IMR-90 (cell line): ENCODE measurements at regions not wholly inside any gene's neighbourhood (a gene's known extent, or its start where the extent isn't known, plus 50 kb on each side); places are given as distances from the start of the nearest gene placed in this dataset.

Source experiments
- ATAC-seq: fragments of 200-7000 bp; cut with Tn5 transposase; 2 replicates; pipeline ENCODE4 v1.9.1; 2020; ENCODE audit warnings: low read depth, mild to moderate bottlenecking, moderate library complexity
- BruUV-seq: library from RNA; stranded (reverse); fragments of 400-500 nt; replicated peaks from 2 replicates; lab custom pipeline; 2021; lab: Mats Ljungman, UMichigan
- CTCF ChIA-PET: fragments of 300-600 bp; formaldehyde crosslinking; extraction: SDS; loops from one replicate; lab custom pipeline; 2021; ENCODE audit warnings: antibody characterized with exemption; lab: Yijun Ruan, JAX
- POLR2A ChIA-PET: fragments of 300-600 bp; sonication (Branson Sonifier 250); formaldehyde crosslinking; loops from one replicate; lab custom pipeline; 2022; ENCODE audit warnings: antibody characterized with exemption; ENCODE audit not compliant: unreplicated experiment; lab: Charles Lee
- DNase-seq: peaks from one replicate; pipeline ENCODE4 v3.0.0; 2013
- H2AFZ ChIP-seq: replicated peaks from 2 replicates; pipeline ENCODE3; 2013; ENCODE audit warnings: low read length, mild to moderate bottlenecking; ENCODE audit not compliant: poor library complexity
- H2AK5ac ChIP-seq: 2 replicates; pipeline ENCODE4 v1.6.1; 2013; ENCODE audit warnings: low read depth, low read length, inconsistent platforms
- H2AK9ac ChIP-seq: replicated peaks from 2 replicates; pipeline ENCODE3; 2013; ENCODE audit warnings: mild to moderate bottlenecking, low read depth, low read length, moderate library complexity; ENCODE audit not compliant: poor library complexity
- H2BK120ac ChIP-seq: 2 replicates; pipeline ENCODE4 v1.6.1; 2013; ENCODE audit warnings: low read depth, low read length, inconsistent platforms
- H2BK15ac ChIP-seq: 3 replicates; pipeline ENCODE4 v1.6.1; 2013; ENCODE audit warnings: low read depth, low read length, inconsistent platforms
- H2BK20ac ChIP-seq: 2 replicates; pipeline ENCODE4 v1.6.1; 2013; ENCODE audit warnings: low read depth, mild to moderate bottlenecking, inconsistent platforms, low read length, moderate library complexity
- H2BK5ac ChIP-seq: 2 replicates; pipeline ENCODE4 v1.6.1; 2013; ENCODE audit warnings: mild to moderate bottlenecking, low read depth, low read length, inconsistent platforms; ENCODE audit not compliant: poor library complexity, severe bottlenecking
- H3K14ac ChIP-seq: replicated peaks from 2 replicates; pipeline ENCODE4 v1.6.1; 2013; ENCODE audit warnings: low read depth, low read length, inconsistent platforms
- H3K18ac ChIP-seq: 2 replicates; pipeline ENCODE4 v1.6.1; 2013; ENCODE audit warnings: low read depth, low read length, control low read depth
- H3K23ac ChIP-seq: 2 replicates; pipeline ENCODE4 v1.6.1; 2013; ENCODE audit warnings: low read depth, low read length, inconsistent platforms
- H3K27ac ChIP-seq: 2 replicates; pipeline ENCODE4 v1.5.1; 2013; ENCODE audit warnings: mild to moderate bottlenecking, control low read depth, low read length; ENCODE audit not compliant: insufficient read depth
- H3K27me3 ChIP-seq: 2 replicates; pipeline ENCODE4 v1.6.1; 2013; ENCODE audit warnings: low read length; ENCODE audit not compliant: control insufficient read depth, insufficient read depth
- H3K36me3 ChIP-seq: 2 replicates; pipeline ENCODE4 v1.6.1; 2013; ENCODE audit warnings: low read length, mixed read lengths; ENCODE audit not compliant: control insufficient read depth, insufficient read depth
- H3K4ac ChIP-seq: 2 replicates; pipeline ENCODE4 v1.6.1; 2013; ENCODE audit warnings: low read depth, low read length, inconsistent platforms
- H3K4me1 ChIP-seq: 2 replicates; pipeline ENCODE4 v1.6.1; 2013; ENCODE audit warnings: low read length, mixed read lengths; ENCODE audit not compliant: control insufficient read depth, insufficient read depth
- H3K4me2 ChIP-seq: 2 replicates; pipeline ENCODE4 v1.6.1; 2013; ENCODE audit warnings: low read depth, mild to moderate bottlenecking, control low read depth, low read length, moderate library complexity
- H3K4me3 ChIP-seq: 2 replicates; pipeline ENCODE4 v1.5.1; 2013; ENCODE audit warnings: low read depth, mild to moderate bottlenecking, control low read depth, low read length, moderate library complexity; ENCODE audit not compliant: insufficient read depth
- H3K56ac ChIP-seq: 2 replicates; pipeline ENCODE4 v1.6.1; 2013; ENCODE audit warnings: low read length, inconsistent platforms; ENCODE audit not compliant: insufficient read depth; ENCODE audit errors: extremely low read depth
- H3K79me1 ChIP-seq, 2 experiments: 2 replicates each; pipeline ENCODE4 v1.6.1; 2013; ENCODE audit warnings: low read length in 2 of 2, inconsistent platforms in 1 of 2, low read depth in 1 of 2
- H3K9ac ChIP-seq: 2 replicates; pipeline ENCODE4 v1.6.1; 2013; ENCODE audit warnings: low read depth, low read length, control low read depth
- H3K9me1 ChIP-seq: 2 replicates; pipeline ENCODE4 v1.6.1; 2013; ENCODE audit warnings: low read length, inconsistent platforms; ENCODE audit not compliant: insufficient read depth
- H3K9me3 ChIP-seq: 2 replicates; pipeline ENCODE4 v1.6.1; 2013; ENCODE audit warnings: low read length; ENCODE audit not compliant: control insufficient read depth, insufficient read depth
- H4K20me1 ChIP-seq: 2 replicates; pipeline ENCODE4 v1.6.1; 2013; ENCODE audit warnings: low read length, inconsistent platforms; ENCODE audit not compliant: insufficient read depth
- H4K5ac ChIP-seq: 2 replicates; pipeline ENCODE4 v1.6.1; 2013; ENCODE audit warnings: mild to moderate bottlenecking, low read depth, low read length, control low read depth
- H4K8ac ChIP-seq, 2 experiments: 2 replicates each; pipeline ENCODE4 v1.6.1; 2013; ENCODE audit warnings: low read depth in 2 of 2, low read length in 2 of 2, control low read depth in 1 of 2, inconsistent platforms in 1 of 2
- H4K91ac ChIP-seq: 2 replicates; pipeline ENCODE4 v1.6.1; 2013; ENCODE audit warnings: low read depth, low read length, inconsistent platforms; ENCODE audit not compliant: insufficient read depth
- BHLHE40 ChIP-seq: fragments of 150-350 bp; IDR thresholded peaks from 2 replicates; pipeline ENCODE4 v1.6.1; 2016; ENCODE audit warnings: mild to moderate bottlenecking, low read depth, low read length
- CEBPB ChIP-seq: IDR thresholded peaks from 2 replicates; pipeline ENCODE4 v1.6.1; 2012; ENCODE audit warnings: low read depth, low read length, improper control_type of control experiment
- FOS ChIP-seq: fragments of 150-350 bp; IDR thresholded peaks from 2 replicates; pipeline ENCODE4 v1.6.1; 2016; ENCODE audit warnings: low read depth, low read length
- MAFK ChIP-seq: IDR thresholded peaks from 2 replicates; pipeline ENCODE4 v1.6.1; 2012; ENCODE audit warnings: low read depth, low read length, improper control_type of control experiment
- MAZ ChIP-seq: IDR thresholded peaks from 2 replicates; pipeline ENCODE4 v1.6.1; 2012; ENCODE audit warnings: low read depth, mild to moderate bottlenecking, low read length, improper control_type of control experiment, moderate library complexity, borderline replicate concordance
- MXI1 ChIP-seq: IDR thresholded peaks from 2 replicates; pipeline ENCODE4 v1.6.1; 2012; ENCODE audit warnings: low read depth, mild to moderate bottlenecking, low read length, moderate library complexity, borderline replicate concordance
- NFE2L2 ChIP-seq: fragments of 150-350 bp; IDR thresholded peaks from 2 replicates; pipeline ENCODE4 v1.6.1; 2016; ENCODE audit warnings: low read depth, mild to moderate bottlenecking, low read length
- POLR2A ChIP-seq: IDR thresholded peaks from 2 replicates; pipeline ENCODE4 v1.6.1; 2012; ENCODE audit warnings: mild to moderate bottlenecking, low read depth, low read length
- RAD21 ChIP-seq: IDR thresholded peaks from 2 replicates; pipeline ENCODE4 v1.6.1; 2012; ENCODE audit warnings: low read length, improper control_type of control experiment
- RFX5 ChIP-seq: IDR thresholded peaks from 2 replicates; pipeline ENCODE4 v1.8.0; 2012; ENCODE audit warnings: low read depth, mild to moderate bottlenecking, low read length, moderate library complexity
- SMC3 ChIP-seq: fragments of 150-350 bp; IDR thresholded peaks from 2 replicates; pipeline ENCODE4 v1.6.1; 2016; ENCODE audit warnings: low read depth, mild to moderate bottlenecking, antibody characterized with exemption, low read length, moderate library complexity
- WGBS, 2 experiments: methylation state at CpG; one replicate each; pipeline versions ENCODE4 v1.1.5 to v1.1.7; 2013; ENCODE audit warnings: missing lambda C conversion rate in 2 of 2; ENCODE audit not compliant: insufficient read length in 1 of 2; ENCODE audit errors: extremely low coverage in 2 of 2; 5-methylcytosine and 5-hydroxymethylcytosine counted together
- dilution Hi-C: fragments of 300-500 bp; cut with HindIII; formaldehyde crosslinking; loops from one replicate; pipeline ENCODE4 v1.14.3; 2018; ENCODE audit warnings: low sequenced_read_pairs; ENCODE audit not compliant: unreplicated experiment
- in situ Hi-C: fragments of 300-500 bp; cut with MboI; formaldehyde crosslinking; loops from 3 replicates; pipeline ENCODE4 v1.14.3; 2019; ENCODE audit warnings: low sequenced_read_pairs, inconsistent platforms, mixed read lengths
- intact Hi-C: fragments of 100-400 bp; cut with micrococcal nuclease; formaldehyde crosslinking; loops from 2 replicates; pipeline ENCODE4 v1.10.0; 2022
- TF ChIP-seq, protein P1 (sequence below): conservative IDR thresholded peaks from 2 replicates; pipeline ENCODE4 v1.5.1; 2012; ENCODE audit warnings: mild to moderate bottlenecking, low read depth, low read length, improper control_type of control experiment
- TF ChIP-seq, protein P2 (sequence below): fragments of 150-350 bp; IDR thresholded peaks from 2 replicates; pipeline ENCODE4 v1.6.1; 2017; ENCODE audit warnings: mild to moderate bottlenecking, antibody characterized with exemption, low read length, low read depth
- TF ChIP-seq, protein P3 (sequence below): fragments of 150-350 bp; IDR thresholded peaks from 2 replicates; pipeline ENCODE4 v1.6.1; 2016; ENCODE audit warnings: low read depth, mild to moderate bottlenecking, low read length, moderate library complexity, borderline replicate concordance

DNA sequence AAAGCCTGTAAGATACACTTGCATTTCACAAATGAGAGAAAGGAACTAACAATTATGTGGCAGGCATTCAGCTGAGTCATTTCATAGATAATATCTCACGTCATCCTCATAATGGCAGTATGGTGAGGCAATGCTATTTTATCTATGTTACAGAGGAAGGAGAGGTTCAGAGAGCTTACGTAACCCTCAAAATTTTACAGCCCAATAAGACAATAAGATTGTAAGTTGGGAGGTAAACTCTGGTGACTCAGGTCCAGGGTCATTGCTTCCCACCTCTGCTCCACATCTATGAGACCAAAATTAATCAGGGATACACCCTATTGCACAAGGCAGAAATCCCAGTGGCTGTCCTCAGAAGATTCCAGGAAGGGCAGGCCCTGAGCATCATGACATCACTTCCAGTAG, 309.7 kb downstream of the NSG2 start:
- no peak overlapping the region for H2AFZ ChIP-seq
- POLR2A ChIA-PET = no interaction called here
- H2BK15ac ChIP-seq = no peak overlapping the region

More for the DNA sequence above, 309.7 kb downstream of the NSG2 start:
- DNase-seq (peak; percentile 66), ATAC-seq (peak; percentile 51)
- Histone ChIP-seq H3K4me3 (no peak overlapping the region), H2AK5ac (no peak overlapping the region), H3K18ac (no peak overlapping the region), H3K9me3 (no peaks in the 10 kb centered on the region), H2BK20ac (no peak overlapping the region), H4K91ac (no peak overlapping the region), H3K9ac (no peak overlapping the region), H2BK5ac (no peak overlapping the region), H3K4ac (no peak overlapping the region), H4K20me1 (no peaks in the 10 kb centered on the region), H3K27me3 (no peaks in the 10 kb centered on the region), H3K56ac (no peak overlapping the region), H3K4me2 (no peak overlapping the region), H3K79me1 (no peaks in the 10 kb centered on the region), H4K5ac (no peak overlapping the region), H3K9me1 (no peaks in the 10 kb centered on the region), H4K8ac (no peak overlapping the region), H3K36me3 (no peaks in the 10 kb centered on the region), H3K27ac (no peak overlapping the region), H3K23ac (no peak overlapping the region), H2AK9ac (no peak overlapping the region), H3K4me1 (no peaks in the 10 kb centered on the region), H3K14ac (no peak overlapping the region), H2BK120ac (no peak overlapping the region)
- no peak for TF ChIP-seq POLR2A
- no peak for TF ChIP-seq MAZ
- no peak for TF ChIP-seq FOS
- TF ChIP-seq, protein P1, sequence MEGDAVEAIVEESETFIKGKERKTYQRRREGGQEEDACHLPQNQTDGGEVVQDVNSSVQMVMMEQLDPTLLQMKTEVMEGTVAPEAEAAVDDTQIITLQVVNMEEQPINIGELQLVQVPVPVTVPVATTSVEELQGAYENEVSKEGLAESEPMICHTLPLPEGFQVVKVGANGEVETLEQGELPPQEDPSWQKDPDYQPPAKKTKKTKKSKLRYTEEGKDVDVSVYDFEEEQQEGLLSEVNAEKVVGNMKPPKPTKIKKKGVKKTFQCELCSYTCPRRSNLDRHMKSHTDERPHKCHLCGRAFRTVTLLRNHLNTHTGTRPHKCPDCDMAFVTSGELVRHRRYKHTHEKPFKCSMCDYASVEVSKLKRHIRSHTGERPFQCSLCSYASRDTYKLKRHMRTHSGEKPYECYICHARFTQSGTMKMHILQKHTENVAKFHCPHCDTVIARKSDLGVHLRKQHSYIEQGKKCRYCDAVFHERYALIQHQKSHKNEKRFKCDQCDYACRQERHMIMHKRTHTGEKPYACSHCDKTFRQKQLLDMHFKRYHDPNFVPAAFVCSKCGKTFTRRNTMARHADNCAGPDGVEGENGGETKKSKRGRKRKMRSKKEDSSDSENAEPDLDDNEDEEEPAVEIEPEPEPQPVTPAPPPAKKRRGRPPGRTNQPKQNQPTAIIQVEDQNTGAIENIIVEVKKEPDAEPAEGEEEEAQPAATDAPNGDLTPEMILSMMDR = no peak
- TF ChIP-seq MXI1 = no peak
- TF ChIP-seq NFE2L2 = peak; percentile 73; the same call in 1 of the 2 replicates
- TF ChIP-seq MAFK = no peak
- TF ChIP-seq BHLHE40 = no peak
- TF ChIP-seq, protein P2, sequence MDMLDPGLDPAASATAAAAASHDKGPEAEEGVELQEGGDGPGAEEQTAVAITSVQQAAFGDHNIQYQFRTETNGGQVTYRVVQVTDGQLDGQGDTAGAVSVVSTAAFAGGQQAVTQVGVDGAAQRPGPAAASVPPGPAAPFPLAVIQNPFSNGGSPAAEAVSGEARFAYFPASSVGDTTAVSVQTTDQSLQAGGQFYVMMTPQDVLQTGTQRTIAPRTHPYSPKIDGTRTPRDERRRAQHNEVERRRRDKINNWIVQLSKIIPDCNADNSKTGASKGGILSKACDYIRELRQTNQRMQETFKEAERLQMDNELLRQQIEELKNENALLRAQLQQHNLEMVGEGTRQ = no peak
- no peak for TF ChIP-seq SMC3
- TF ChIP-seq RAD21 = no peak
- peak; percentile 70 for TF ChIP-seq CEBPB
- no peak for TF ChIP-seq RFX5
- TF ChIP-seq, protein P3, sequence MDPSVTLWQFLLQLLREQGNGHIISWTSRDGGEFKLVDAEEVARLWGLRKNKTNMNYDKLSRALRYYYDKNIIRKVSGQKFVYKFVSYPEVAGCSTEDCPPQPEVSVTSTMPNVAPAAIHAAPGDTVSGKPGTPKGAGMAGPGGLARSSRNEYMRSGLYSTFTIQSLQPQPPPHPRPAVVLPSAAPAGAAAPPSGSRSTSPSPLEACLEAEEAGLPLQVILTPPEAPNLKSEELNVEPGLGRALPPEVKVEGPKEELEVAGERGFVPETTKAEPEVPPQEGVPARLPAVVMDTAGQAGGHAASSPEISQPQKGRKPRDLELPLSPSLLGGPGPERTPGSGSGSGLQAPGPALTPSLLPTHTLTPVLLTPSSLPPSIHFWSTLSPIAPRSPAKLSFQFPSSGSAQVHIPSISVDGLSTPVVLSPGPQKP = no peak
- in situ Hi-C loops = no loop called here
- intact Hi-C loops = no loop called here
- no CpG with 5 or more reads among the region's 2 CpGs for WGBS, 2 experiments
- no TSS peak for BruUV-seq
- dilution Hi-C loops = no loop called here
- CTCF ChIA-PET = no interaction called here
